MM.1S (cell line): ENCODE measurements at regions not wholly inside any gene's neighbourhood (a gene's known extent, or its start where the extent isn't known, plus 50 kb on each side); places are given as distances from the start of the nearest gene placed in this dataset.

Experiments used
- CTCF ChIP-seq: fragments of 300-600 bp; sonication (generic); IDR thresholded peaks from 2 replicates; pipeline ENCODE4 v1.5.1; 2016; ENCODE audit warnings: antibody characterized with exemption, low read length, mixed read lengths
- EZH2 ChIP-seq: fragments of 300-600 bp; sonication (generic); optimal IDR thresholded peaks from 2 replicates; pipeline ENCODE3; 2017; ENCODE audit warnings: low read depth, mild to moderate bottlenecking, antibody characterized with exemption, low read length, mixed read lengths

- TF ChIP-seq CTCF (no peak), EZH2 (no peak)
Measured at GRCh38 chrX:84865113-84865512, 138.6 kb upstream of the APOOL start.
